HL-60 (cell line): ENCODE measurements at regions not wholly inside any gene's neighbourhood (a gene's known extent, or its start where the extent isn't known, plus 50 kb on each side); places are given as distances from the start of the nearest gene placed in this dataset.

Source experiments
- DNase-seq, 2 experiments: peaks; one replicate each; pipeline ENCODE4 v3.0.0-alpha.2; 2010 to 2020; ENCODE audit warnings: low read depth in 1 of 2, low spot score in 1 of 2
- H3K27ac ChIP-seq: fragments of 250-450 bp; sonication (Bioruptor Pico); replicated peaks from 2 replicates; pipeline ENCODE4 v1.5.1; 2020; ENCODE audit warnings: mild to moderate bottlenecking, moderate library complexity
- H3K27me3 ChIP-seq: fragments of 250-450 bp; sonication (Bioruptor Pico); 2 replicates; pipeline ENCODE4 v1.5.1; 2021; ENCODE audit warnings: mild to moderate bottlenecking, moderate library complexity; ENCODE audit not compliant: insufficient read depth, poor library complexity, severe bottlenecking
- H3K4me3 ChIP-seq: replicated peaks from 2 replicates; pipeline ENCODE4 v1.5.1; 2011; ENCODE audit warnings: mild to moderate bottlenecking, control low read depth, low read length; ENCODE audit not compliant: insufficient read depth
- CTCF ChIP-seq: IDR thresholded peaks from one replicate; pipeline ENCODE4 v1.5.1; 2011; ENCODE audit warnings: low read length, control low read depth, inconsistent platforms; ENCODE audit not compliant: insufficient read depth
- GABPA ChIP-seq: IDR thresholded peaks from 2 replicates; pipeline ENCODE4 v1.6.1; 2012; ENCODE audit warnings: low read depth
- POLR2AphosphoS5 ChIP-seq: IDR thresholded peaks from 2 replicates; pipeline ENCODE4 v1.6.1; 2012; ENCODE audit warnings: low read depth
- REST ChIP-seq: IDR thresholded peaks from 2 replicates; pipeline ENCODE4 v1.6.1; 2012; ENCODE audit warnings: low read depth; ENCODE audit not compliant: insufficient replicate concordance
- SPI1 ChIP-seq: IDR thresholded peaks from 2 replicates; pipeline ENCODE4 v1.6.1; 2012; ENCODE audit warnings: low read depth, mild to moderate bottlenecking, borderline replicate concordance

GRCh38 chr1:82893712-82894470, 1093.2 kb downstream of the ADGRL2 start:
- TF ChIP-seq GABPA (no peak), CTCF (no peak), POLR2AphosphoS5 (no peak), REST (no peak), SPI1 (no peak)
- no peak for DNase-seq
- H3K27me3 ChIP-seq: no peaks in the 10 kb centered on the region
- H3K4me3 ChIP-seq: no peak overlapping the region
- H3K27ac ChIP-seq: no peak overlapping the region

GRCh38 chr1:82880506-82880905, 1079.8 kb downstream of the ADGRL2 start:
- no peak for TF ChIP-seq REST
- TF ChIP-seq GABPA: no peak
- Histone ChIP-seq H3K27me3 (no peaks in the 10 kb centered on the region), H3K4me3 (no peak overlapping the region), H3K27ac (no peak overlapping the region)
- no peak for DNase-seq

GRCh38 chr1:82879701-82880305, 1079.1 kb downstream of the ADGRL2 start:
- TF ChIP-seq GABPA (no peak), SPI1 (no peak), REST (no peak), POLR2AphosphoS5 (no peak), CTCF (no peak)
- DNase-seq: no peak
- no peak overlapping the region for H3K27ac ChIP-seq
- no peak overlapping the region for H3K4me3 ChIP-seq
- no peaks in the 10 kb centered on the region for H3K27me3 ChIP-seq
